ENCODE measurements at regions not wholly inside any gene's neighbourhood (a gene's known extent, or its start where the extent isn't known, plus 50 kb on each side); places are given as distances from the start of the nearest gene placed in this dataset.
A peak's percentile ranks its signal among the peaks of the same experiment; 100 is the strongest.
"Not testable (repeated sequence)": the region's sequence is repeated elsewhere in the genome, so short reads cannot be mapped to it uniquely, and the experiment has no call there.

GRCh38 chrX:53883196-53883595 lies 161.1 kb downstream of the PHF8 start:
- no peak for DNase-seq (ENCODE audit: low spot score)
- no peaks in the 10 kb centered on the region for H3K27me3 Mint-ChIP-seq (ENCODE audit: low read depth)
- no peaks in the 10 kb centered on the region for H3K4me1 Mint-ChIP-seq (ENCODE audit: low read depth)
- H3K9me3 Mint-ChIP-seq = no peaks in the 10 kb centered on the region
- no peak overlapping the region for H3K4me3 Mint-ChIP-seq
- H3K27ac Mint-ChIP-seq = no peak overlapping the region
- H3K36me3 Mint-ChIP-seq (ENCODE audit: low read depth) = no peaks in the 10 kb centered on the region

- H3K27ac Mint-ChIP-seq = no peak overlapping the region
- no peaks in the 10 kb centered on the region for H3K4me1 Mint-ChIP-seq (ENCODE audit: low read depth)
- DNase-seq (ENCODE audit: low spot score) = no peak
- no peaks in the 10 kb centered on the region for H3K27me3 Mint-ChIP-seq (ENCODE audit: low read depth)
- H3K4me3 Mint-ChIP-seq = no peak overlapping the region
- H3K9me3 Mint-ChIP-seq = peaks cover 4% of the 10 kb centered on the region
- H3K36me3 Mint-ChIP-seq (ENCODE audit: low read depth) = no peaks in the 10 kb centered on the region
Measured at GRCh38 chrX:53882331-53882730, 161.9 kb downstream of the PHF8 start.

DNA sequence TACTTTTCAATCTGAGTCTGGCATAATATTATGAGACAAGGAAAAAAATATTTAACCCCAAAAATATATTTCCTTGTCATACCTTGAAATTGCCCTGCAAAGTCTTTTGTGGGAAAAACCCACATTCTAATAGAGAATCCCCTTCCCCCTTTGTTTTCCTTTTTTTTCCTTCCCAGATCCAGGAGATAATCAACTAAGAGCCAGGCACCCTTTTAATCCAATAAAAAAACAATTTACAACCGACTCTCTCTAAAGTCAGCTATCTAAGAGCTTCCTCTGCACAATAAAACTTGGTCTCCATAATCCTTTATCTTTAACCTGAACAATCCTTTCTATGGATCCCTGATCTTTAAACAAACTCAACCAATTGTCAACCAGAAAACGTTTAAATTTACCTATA lies 163.5 kb downstream of the PHF8 start:
- H3K4me3 Mint-ChIP-seq; H3K36me3 Mint-ChIP-seq (ENCODE audit: low read depth); H3K27me3 Mint-ChIP-seq (ENCODE audit: low read depth); H3K27ac Mint-ChIP-seq; DNase-seq (ENCODE audit: low spot score); H3K9me3 Mint-ChIP-seq; H3K4me1 Mint-ChIP-seq (ENCODE audit: low read depth): not testable (repeated sequence)

- no peaks in the 10 kb centered on the region for H3K27me3 Mint-ChIP-seq (ENCODE audit: low read depth)
- no peaks in the 10 kb centered on the region for H3K4me1 Mint-ChIP-seq (ENCODE audit: low read depth)
- H3K4me3 Mint-ChIP-seq = no peak overlapping the region
- no peaks in the 10 kb centered on the region for H3K9me3 Mint-ChIP-seq
- H3K27ac Mint-ChIP-seq = no peak overlapping the region
- DNase-seq (ENCODE audit: low spot score) = no peak
- H3K36me3 Mint-ChIP-seq (ENCODE audit: low read depth) = no peaks in the 10 kb centered on the region
Measured at GRCh38 chrX:53859890-53860289, 173.4 kb upstream of the HUWE1 start.

DNA sequence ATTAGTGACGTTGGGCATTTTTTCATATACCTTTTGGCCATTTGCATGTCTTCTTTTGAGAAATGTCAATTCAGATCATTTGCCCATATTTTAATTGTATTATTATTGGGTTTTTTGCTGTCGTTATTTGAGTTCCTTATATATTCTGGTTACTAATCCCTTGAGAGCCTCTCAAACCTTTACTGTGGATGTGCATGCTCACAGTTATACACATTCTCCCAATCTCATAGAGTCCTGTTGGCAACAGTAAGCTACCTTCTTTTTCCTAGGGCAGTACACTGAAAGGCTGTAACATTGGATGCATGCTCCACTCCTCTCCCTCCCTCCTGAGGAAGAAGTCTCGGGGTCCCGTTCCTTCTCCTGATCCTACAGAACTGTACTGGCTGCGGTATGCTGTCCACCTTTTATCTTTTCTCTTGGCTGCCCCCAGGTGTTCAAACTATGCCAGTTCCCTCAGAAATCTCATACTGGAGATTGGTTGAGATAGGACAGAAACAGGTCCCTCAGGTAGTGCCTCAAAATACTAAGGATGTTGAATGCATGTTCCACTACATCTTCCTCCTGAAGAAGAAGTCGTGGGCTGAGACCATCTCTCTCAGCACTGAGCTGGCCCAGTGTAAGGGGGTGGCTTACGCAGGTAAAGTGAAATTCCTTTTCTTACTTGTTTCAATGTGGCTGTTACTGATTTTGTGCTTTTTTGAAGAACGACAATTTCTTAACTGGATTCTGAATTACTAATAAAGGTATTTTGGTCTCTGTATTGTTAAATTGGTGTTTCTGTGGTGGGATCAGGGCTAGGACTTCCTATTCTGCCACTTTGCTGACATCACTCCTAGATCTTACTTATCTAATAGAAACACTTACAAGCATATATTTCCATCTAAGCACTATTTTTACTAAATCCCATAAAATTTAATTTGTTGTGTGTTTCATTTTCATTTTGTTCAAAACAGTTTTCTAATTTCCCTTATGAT lies 145.4 kb upstream of the HUWE1 start:
- Mint-ChIP-seq H3K9me3 (no peaks in the 10 kb centered on the region), H3K4me1 (ENCODE audit: low read depth) (peaks cover 10% of the 10 kb centered on the region), H3K27me3 (ENCODE audit: low read depth) (no peaks in the 10 kb centered on the region), H3K36me3 (ENCODE audit: low read depth) (no peaks in the 10 kb centered on the region), H3K27ac (no peak overlapping the region), H3K4me3 (peak overlapping the region; percentile 47)
- peak; percentile 32 for DNase-seq (ENCODE audit: low spot score)

DNA sequence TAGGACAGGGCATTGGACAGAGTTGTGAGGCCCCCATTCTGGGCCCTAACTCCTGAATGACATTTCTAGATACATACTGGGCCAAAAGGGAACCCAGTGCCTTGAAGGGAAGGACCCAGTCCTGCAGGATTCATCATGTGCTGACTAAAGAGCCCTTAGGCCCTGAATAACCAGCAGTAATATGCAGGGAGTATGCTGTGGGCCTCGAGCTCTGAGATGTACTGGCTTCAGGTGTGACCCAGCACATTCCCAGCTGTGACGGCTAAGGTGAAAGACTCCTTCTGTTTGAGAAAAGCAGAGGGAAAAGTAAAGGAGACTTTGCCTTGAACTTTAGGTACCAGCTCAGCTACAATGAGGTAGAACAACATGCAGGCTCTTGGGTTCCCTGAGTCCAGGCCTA lies 138.2 kb upstream of the HUWE1 start:
- H3K27me3 Mint-ChIP-seq (ENCODE audit: low read depth) = no peaks in the 10 kb centered on the region
- H3K4me3 Mint-ChIP-seq = no peak overlapping the region
- no peaks in the 10 kb centered on the region for H3K36me3 Mint-ChIP-seq (ENCODE audit: low read depth)
- no peaks in the 10 kb centered on the region for H3K9me3 Mint-ChIP-seq
- no peak overlapping the region for H3K27ac Mint-ChIP-seq
- peaks cover 4% of the 10 kb centered on the region for H3K4me1 Mint-ChIP-seq (ENCODE audit: low read depth)
- no peak for DNase-seq (ENCODE audit: low spot score)

- H3K4me3 Mint-ChIP-seq; H3K27me3 Mint-ChIP-seq (ENCODE audit: low read depth); H3K27ac Mint-ChIP-seq; DNase-seq (ENCODE audit: low spot score); H3K9me3 Mint-ChIP-seq; H3K36me3 Mint-ChIP-seq (ENCODE audit: low read depth); H3K4me1 Mint-ChIP-seq (ENCODE audit: low read depth): not testable (repeated sequence)
Measured at GRCh38 chrX:53818115-53818514, 131.6 kb upstream of the HUWE1 start.

GRCh38 chrX:53817548-53817947 lies 131.0 kb upstream of the HUWE1 start:
- H3K27ac Mint-ChIP-seq = no peak overlapping the region
- H3K9me3 Mint-ChIP-seq = no peaks in the 10 kb centered on the region
- peaks cover 7% of the 10 kb centered on the region for H3K4me1 Mint-ChIP-seq (ENCODE audit: low read depth)
- no peak for DNase-seq (ENCODE audit: low spot score)
- H3K27me3 Mint-ChIP-seq (ENCODE audit: low read depth) = no peaks in the 10 kb centered on the region
- H3K4me3 Mint-ChIP-seq = no peak overlapping the region
- H3K36me3 Mint-ChIP-seq (ENCODE audit: low read depth) = no peaks in the 10 kb centered on the region

GRCh38 chrX:53813670-53814440 lies 127.3 kb upstream of the HUWE1 start:
- Mint-ChIP-seq H3K27me3 (ENCODE audit: low read depth) (no peaks in the 10 kb centered on the region), H3K27ac (no peak overlapping the region), H3K4me3 (no peak overlapping the region), H3K36me3 (ENCODE audit: low read depth) (no peaks in the 10 kb centered on the region), H3K4me1 (ENCODE audit: low read depth) (peaks cover 7% of the 10 kb centered on the region), H3K9me3 (no peaks in the 10 kb centered on the region)
- DNase-seq (ENCODE audit: low spot score) = no peak

DNA sequence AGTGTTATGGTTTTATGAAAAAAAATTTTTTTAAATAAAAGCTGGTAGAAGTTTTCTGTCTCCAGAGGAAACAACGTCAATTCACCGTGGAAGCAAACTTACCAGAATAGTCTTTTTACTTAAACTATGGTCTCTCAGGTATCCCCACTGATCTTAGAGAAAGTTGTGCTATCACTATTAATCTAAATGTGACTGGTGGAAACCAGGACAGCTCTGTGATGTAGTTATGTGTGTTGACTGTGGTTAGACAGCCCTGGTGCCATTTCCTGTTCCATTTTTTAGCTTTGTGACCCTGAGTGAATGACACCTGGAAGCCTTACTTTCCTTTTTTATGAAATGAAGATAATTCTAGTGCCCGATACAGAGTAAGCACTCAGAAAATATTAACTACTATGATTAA lies 111.8 kb upstream of the HUWE1 start:
- peaks cover 17% of the 10 kb centered on the region for H3K4me1 Mint-ChIP-seq (ENCODE audit: low read depth)
- H3K27me3 Mint-ChIP-seq (ENCODE audit: low read depth) = no peaks in the 10 kb centered on the region
- H3K27ac Mint-ChIP-seq = no peak overlapping the region

DNA sequence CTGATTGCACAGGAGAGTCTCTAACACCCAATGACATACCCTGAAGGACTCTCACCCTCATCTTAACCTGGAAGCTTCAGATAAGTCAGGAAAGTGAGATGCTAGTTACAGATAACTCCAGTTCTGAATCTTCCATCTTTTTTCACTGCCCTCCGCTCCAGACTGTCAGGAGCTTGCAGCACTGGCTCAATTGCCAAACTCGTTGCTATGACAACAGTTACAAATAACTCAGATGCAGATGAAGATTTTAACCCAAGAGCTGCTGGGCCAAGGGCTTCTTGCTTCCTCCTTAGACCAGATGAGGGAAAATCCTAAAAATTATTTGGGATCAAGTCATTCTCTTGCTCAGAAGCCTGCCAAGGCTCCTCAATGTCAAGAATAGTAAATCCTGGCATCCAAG lies 109.1 kb upstream of the HUWE1 start:
- DNase-seq (ENCODE audit: low spot score) = no peak

More for the DNA sequence above, 111.8 kb upstream of the HUWE1 start:
- no peak for DNase-seq (ENCODE audit: low spot score)
- no peaks in the 10 kb centered on the region for H3K36me3 Mint-ChIP-seq (ENCODE audit: low read depth)
- H3K4me3 Mint-ChIP-seq = no peak overlapping the region
- H3K9me3 Mint-ChIP-seq = peaks cover 11% of the 10 kb centered on the region

GRCh38 chrX:53794181-53794580 lies 107.7 kb upstream of the HUWE1 start:
- H3K4me1 Mint-ChIP-seq (ENCODE audit: low read depth) = peaks cover 17% of the 10 kb centered on the region
- H3K36me3 Mint-ChIP-seq (ENCODE audit: low read depth) = no peaks in the 10 kb centered on the region
- no peak overlapping the region for H3K27ac Mint-ChIP-seq
- peaks cover 4% of the 10 kb centered on the region for H3K9me3 Mint-ChIP-seq
- DNase-seq (ENCODE audit: low spot score) = no peak
- H3K4me3 Mint-ChIP-seq = no peak overlapping the region
- no peaks in the 10 kb centered on the region for H3K27me3 Mint-ChIP-seq (ENCODE audit: low read depth)

More for the DNA sequence above, 109.1 kb upstream of the HUWE1 start:
- Mint-ChIP-seq H3K36me3 (ENCODE audit: low read depth) (no peaks in the 10 kb centered on the region), H3K27me3 (ENCODE audit: low read depth) (no peaks in the 10 kb centered on the region), H3K4me1 (ENCODE audit: low read depth) (peaks cover 17% of the 10 kb centered on the region), H3K4me3 (no peak overlapping the region), H3K9me3 (peaks cover 5% of the 10 kb centered on the region), H3K27ac (no peak overlapping the region)

DNA sequence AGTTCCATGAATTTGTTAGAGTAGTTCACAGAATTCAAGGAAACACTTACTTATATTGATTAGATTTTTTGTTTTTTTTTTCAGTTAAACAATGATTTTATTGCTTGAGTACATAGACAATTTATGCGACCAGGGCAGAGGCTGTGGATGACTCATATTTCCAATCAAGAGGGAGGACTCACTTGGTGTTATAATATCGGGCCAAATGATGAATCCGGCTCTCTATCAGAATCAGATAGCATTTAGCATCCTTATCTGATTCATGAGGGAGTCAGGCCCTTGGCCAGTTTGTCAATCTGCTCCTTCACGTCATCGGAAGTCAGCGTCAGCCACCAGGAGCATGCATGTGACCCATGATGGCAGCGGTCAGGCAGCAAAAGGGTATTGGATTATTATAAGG lies 82.3 kb upstream of the HUWE1 start:
- no peaks in the 10 kb centered on the region for H3K27me3 Mint-ChIP-seq (ENCODE audit: low read depth)
- H3K36me3 Mint-ChIP-seq (ENCODE audit: low read depth) = no peaks in the 10 kb centered on the region
- H3K4me1 Mint-ChIP-seq (ENCODE audit: low read depth) = peaks cover 3% of the 10 kb centered on the region
- no peak overlapping the region for H3K4me3 Mint-ChIP-seq
- no peak for DNase-seq (ENCODE audit: low spot score)
- H3K27ac Mint-ChIP-seq = no peak overlapping the region
- H3K9me3 Mint-ChIP-seq = peaks cover 5% of the 10 kb centered on the region

- Mint-ChIP-seq H3K36me3 (ENCODE audit: low read depth) (no peaks in the 10 kb centered on the region), H3K27ac (no peak overlapping the region), H3K4me1 (ENCODE audit: low read depth) (peaks cover 3% of the 10 kb centered on the region), H3K9me3 (peaks cover 5% of the 10 kb centered on the region), H3K27me3 (ENCODE audit: low read depth) (no peaks in the 10 kb centered on the region), H3K4me3 (no peak overlapping the region)
- peak; percentile 5 for DNase-seq (ENCODE audit: low spot score)
Measured at GRCh38 chrX:53768451-53768850, 81.9 kb upstream of the HUWE1 start.
